DND-41 (cell line): ENCODE measurements at regions not wholly inside any gene's neighbourhood (a gene's known extent, or its start where the extent isn't known, plus 50 kb on each side); places are given as distances from the start of the nearest gene placed in this dataset.

Experiments
- CTCF ChIP-seq: IDR thresholded peaks from 2 replicates; pipeline ENCODE4 v1.5.1; 2012; ENCODE audit warnings: borderline replicate concordance, low read length, moderate library complexity, mild to moderate bottlenecking; ENCODE audit not compliant: poor library complexity, severe bottlenecking; ENCODE audit errors: extremely low read depth
- EZH2 ChIP-seq: IDR thresholded peaks from 3 replicates; pipeline ENCODE4 v1.6.1; 2012; ENCODE audit warnings: borderline replicate concordance, low read depth, mild to moderate bottlenecking, moderate library complexity, low read length, inconsistent platforms; ENCODE audit not compliant: severe bottlenecking

- no peak for TF ChIP-seq CTCF
- TF ChIP-seq EZH2: no peak
Measured at GRCh38 chr7:106416430-106416829, 131.6 kb upstream of the NAMPT start.
